NT2/D1 (cell line): ENCODE measurements at regions not wholly inside any gene's neighbourhood (a gene's known extent, or its start where the extent isn't known, plus 50 kb on each side); places are given as distances from the start of the nearest gene placed in this dataset.

Experiments used
- SUZ12 ChIP-seq: IDR thresholded peaks from 2 replicates; pipeline ENCODE4 v1.6.1; 2011; ENCODE audit not compliant: insufficient read length, insufficient read depth; ENCODE audit errors: extremely low read depth
- YY1 ChIP-seq: IDR thresholded peaks from 2 replicates; pipeline ENCODE4 v1.6.1; 2011; ENCODE audit not compliant: insufficient read length, insufficient read depth
- ZNF274 ChIP-seq: IDR thresholded peaks from 2 replicates; pipeline ENCODE4 v1.6.1; 2011; ENCODE audit warnings: mild to moderate bottlenecking, low read depth, low read length

GRCh38 chr13:48829536-48829935 lies 146.2 kb upstream of the FNDC3A start:
- TF ChIP-seq SUZ12 (no peak), ZNF274 (no peak), YY1 (no peak)
